Stimulated activated naive CD8-positive, alpha-beta T cell treated with anti-CD3 and anti-CD28 coated beads, Interleukin-15, Interleukin-2, amounts not matched to agents 100 U/mL and 50 U/mL, for 24 hours (primary cell): ENCODE measurements at regions not wholly inside any gene's neighbourhood (a gene's known extent, or its start where the extent isn't known, plus 50 kb on each side); places are given as distances from the start of the nearest gene placed in this dataset.
"Not testable (repeated sequence)": the region's sequence is repeated elsewhere in the genome, so short reads cannot be mapped to it uniquely, and the experiment has no call there.

Experiments used
- ATAC-seq: fragments of 150-1000 bp; cut with Tn5 transposase; one replicate; pipeline ENCODE4 v1.10.0; 2021
- DNase-seq: peaks from one replicate; pipeline ENCODE4 v3.0.0; 2021

- DNase-seq (no peak), ATAC-seq (no peak)
Observed at GRCh38 chr1:115453666-115454065, 115.6 kb upstream of the NGF start.

GRCh38 chr1:115452600-115453329, 114.7 kb upstream of the NGF start:
- ATAC-seq (no peak), DNase-seq (no peak)

- DNase-seq (no peak), ATAC-seq (no peak)
Observed at GRCh38 chr1:115450501-115451040, 112.5 kb upstream of the NGF start.

- ATAC-seq = no peak
- DNase-seq = no peak
Observed at GRCh38 chr1:115448282-115449044, 110.4 kb upstream of the NGF start.

GRCh38 chr1:115447672-115448071, 109.6 kb upstream of the NGF start:
- DNase-seq (no peak), ATAC-seq (no peak)

- no peak for DNase-seq
- ATAC-seq = no peak
Observed at GRCh38 chr1:115445090-115445489, 107.0 kb upstream of the NGF start.

- ATAC-seq = no peak
- no peak for DNase-seq
Observed at GRCh38 chr1:115440733-115441132, 102.7 kb upstream of the NGF start.

- ATAC-seq, DNase-seq: not testable (repeated sequence)
Observed at GRCh38 chr1:115439520-115439919, 101.5 kb upstream of the NGF start.

GRCh38 chr1:115437196-115437595, 99.1 kb upstream of the NGF start:
- DNase-seq = no peak
- ATAC-seq = no peak

GRCh38 chr1:115436596-115436995, 98.5 kb upstream of the NGF start:
- DNase-seq = no peak
- ATAC-seq = no peak

- ATAC-seq = no peak
- no peak for DNase-seq
Observed at GRCh38 chr1:115433483-115433882, 95.4 kb upstream of the NGF start.

GRCh38 chr1:115432061-115432460, 94.0 kb upstream of the NGF start:
- DNase-seq (no peak), ATAC-seq (no peak)

GRCh38 chr1:115430441-115431158, 92.6 kb upstream of the NGF start:
- no peak for DNase-seq
- ATAC-seq = no peak

- DNase-seq = no peak
- ATAC-seq = no peak
Observed at GRCh38 chr1:115429884-115430283, 91.8 kb upstream of the NGF start.

GRCh38 chr1:115429241-115429640, 91.2 kb upstream of the NGF start:
- ATAC-seq (no peak), DNase-seq (no peak)

GRCh38 chr1:115428676-115429075, 90.6 kb upstream of the NGF start:
- DNase-seq (no peak), ATAC-seq (no peak)

GRCh38 chr1:115428256-115428655, 90.2 kb upstream of the NGF start:
- DNase-seq (no peak), ATAC-seq (no peak)

GRCh38 chr1:115426956-115427355, 88.9 kb upstream of the NGF start:
- DNase-seq = no peak
- ATAC-seq = no peak

- DNase-seq (no peak), ATAC-seq (no peak)
Observed at GRCh38 chr1:115426231-115426771, 88.3 kb upstream of the NGF start.

GRCh38 chr1:115425442-115425841, 87.4 kb upstream of the NGF start:
- DNase-seq (no peak), ATAC-seq (no peak)

- no peak for ATAC-seq
- no peak for DNase-seq
Observed at GRCh38 chr1:115423776-115424175, 85.7 kb upstream of the NGF start.

- no peak for ATAC-seq
- DNase-seq = no peak
Observed at GRCh38 chr1:115419571-115419970, 81.5 kb upstream of the NGF start.

- ATAC-seq = no peak
- DNase-seq = no peak
Observed at GRCh38 chr1:115413621-115414020, 75.6 kb upstream of the NGF start.
